ENCODE measurements at regions not wholly inside any gene's neighbourhood (a gene's known extent, or its start where the extent isn't known, plus 50 kb on each side); places are given as distances from the start of the nearest gene placed in this dataset.

- 90 to 92% methylated on average over 6 of the region's 6 CpGs for WGBS, 2 donors
- Histone ChIP-seq H3K36me3 (no peaks in the 10 kb centered on the region), H3K9me3 (peaks cover 0 to 5% (median 0%) of the 10 kb centered on the region in 4 donors), H3K27ac (no peak overlapping the region), H3K27me3 (no peaks in the 10 kb centered on the region), H3K4me3 (no peak overlapping the region), H3K4me1 (peaks cover 0 to 5% (median 0%) of the 10 kb centered on the region in 4 donors)
- no peak for DNase-seq
- intact Hi-C loops (cut with DNase I): no loop called here
- TF ChIP-seq, protein P1, sequence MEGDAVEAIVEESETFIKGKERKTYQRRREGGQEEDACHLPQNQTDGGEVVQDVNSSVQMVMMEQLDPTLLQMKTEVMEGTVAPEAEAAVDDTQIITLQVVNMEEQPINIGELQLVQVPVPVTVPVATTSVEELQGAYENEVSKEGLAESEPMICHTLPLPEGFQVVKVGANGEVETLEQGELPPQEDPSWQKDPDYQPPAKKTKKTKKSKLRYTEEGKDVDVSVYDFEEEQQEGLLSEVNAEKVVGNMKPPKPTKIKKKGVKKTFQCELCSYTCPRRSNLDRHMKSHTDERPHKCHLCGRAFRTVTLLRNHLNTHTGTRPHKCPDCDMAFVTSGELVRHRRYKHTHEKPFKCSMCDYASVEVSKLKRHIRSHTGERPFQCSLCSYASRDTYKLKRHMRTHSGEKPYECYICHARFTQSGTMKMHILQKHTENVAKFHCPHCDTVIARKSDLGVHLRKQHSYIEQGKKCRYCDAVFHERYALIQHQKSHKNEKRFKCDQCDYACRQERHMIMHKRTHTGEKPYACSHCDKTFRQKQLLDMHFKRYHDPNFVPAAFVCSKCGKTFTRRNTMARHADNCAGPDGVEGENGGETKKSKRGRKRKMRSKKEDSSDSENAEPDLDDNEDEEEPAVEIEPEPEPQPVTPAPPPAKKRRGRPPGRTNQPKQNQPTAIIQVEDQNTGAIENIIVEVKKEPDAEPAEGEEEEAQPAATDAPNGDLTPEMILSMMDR (IDR thresholded peaks at IDR 0.05): no peak
- no peak for TF ChIP-seq POLR2A (IDR thresholded peaks at IDR 0.05)
These were observed 181.7 kb upstream of the GDF10 start for GRCh38 chr10:47118326-47118725.

GRCh38 chr10:47121336-47121735 lies 178.7 kb upstream of the GDF10 start:
- Histone ChIP-seq H3K4me3 (no peak overlapping the region), H3K9me3 (peaks cover 0 to 5% (median 0%) of the 10 kb centered on the region in 4 donors), H3K36me3 (no peaks in the 10 kb centered on the region), H3K27ac (no peak overlapping the region), H3K4me1 (no peaks in the 10 kb centered on the region), H3K27me3 (no peaks in the 10 kb centered on the region)
- no peak for DNase-seq
- intact Hi-C loops (cut with DNase I): no loop called here
- WGBS, 2 donors: 77 to 79% methylated on average over 7 of the region's 7 CpGs
- TF ChIP-seq POLR2A (IDR thresholded peaks at IDR 0.05): no peak
- no peak for TF ChIP-seq EP300 (IDR thresholded peaks at IDR 0.05)
- TF ChIP-seq, protein P1 (IDR thresholded peaks at IDR 0.05): no peak
- TF ChIP-seq POLR2AphosphoS5 (IDR thresholded peaks at IDR 0.05): no peak

GRCh38 chr10:47123716-47124288 lies 176.2 kb upstream of the GDF10 start:
- H3K4me3 ChIP-seq: no peak overlapping the region
- peaks cover 0 to 5% (median 0%) of the 10 kb centered on the region in 4 donors for H3K9me3 ChIP-seq
- H3K36me3 ChIP-seq: no peaks in the 10 kb centered on the region
- no peak for DNase-seq
- H3K27ac ChIP-seq: no peak overlapping the region
- no peaks in the 10 kb centered on the region for H3K27me3 ChIP-seq
- TF ChIP-seq, protein P1 (IDR thresholded peaks at IDR 0.05): no peak
- TF ChIP-seq POLR2A (IDR thresholded peaks at IDR 0.05): no peak
- no peak for TF ChIP-seq POLR2AphosphoS5 (IDR thresholded peaks at IDR 0.05)
- TF ChIP-seq EP300 (IDR thresholded peaks at IDR 0.05): no peak
- intact Hi-C loops (cut with DNase I): no loop called here
- no peaks in the 10 kb centered on the region for H3K4me1 ChIP-seq
- 89 to 91% methylated on average over 6 of the region's 6 CpGs for WGBS, 2 donors

DNA sequence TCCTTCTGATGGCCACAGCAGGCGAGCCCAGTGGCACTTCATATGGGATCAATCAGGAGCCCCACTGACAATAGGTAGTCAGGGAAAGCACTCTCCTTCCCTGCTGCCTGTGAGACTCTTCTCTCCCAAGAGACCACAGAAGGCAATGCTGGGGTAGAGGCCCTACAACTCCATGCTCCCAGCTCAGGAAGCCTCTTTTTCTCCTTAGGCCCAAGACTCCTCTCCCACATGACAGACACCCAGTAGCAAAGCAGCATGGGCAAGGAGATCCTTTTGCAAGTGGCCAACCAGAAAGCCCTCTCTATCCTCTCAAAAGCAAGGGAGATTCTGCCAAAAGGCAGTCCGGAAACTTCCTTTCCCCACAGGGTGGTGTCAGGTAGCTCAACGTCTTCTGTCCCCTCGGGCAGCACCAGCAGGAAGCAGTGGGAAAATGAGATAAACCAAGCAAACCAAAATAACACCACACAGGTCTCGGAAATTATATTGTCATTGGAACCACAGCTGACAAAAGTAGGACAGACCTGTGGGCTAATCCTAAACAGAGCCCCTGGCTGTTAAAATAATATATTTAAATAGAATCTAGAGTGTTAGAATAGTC lies 172.7 kb upstream of the GDF10 start:
- TF ChIP-seq, protein P1 (IDR thresholded peaks at IDR 0.05): no peak
- no peak for TF ChIP-seq POLR2AphosphoS5 (IDR thresholded peaks at IDR 0.05)
- TF ChIP-seq POLR2A (IDR thresholded peaks at IDR 0.05): no peak
- TF ChIP-seq EP300 (IDR thresholded peaks at IDR 0.05): no peak

GRCh38 chr10:47130491-47130890 lies 169.5 kb upstream of the GDF10 start:
- no peak overlapping the region for H3K27ac ChIP-seq
- H3K4me3 ChIP-seq: no peak overlapping the region
- no peaks in the 10 kb centered on the region for H3K27me3 ChIP-seq
- DNase-seq: no peak
- intact Hi-C loops (cut with DNase I): no loop called here
- no peaks in the 10 kb centered on the region for H3K9me3 ChIP-seq
- TF ChIP-seq POLR2A (IDR thresholded peaks at IDR 0.05) (no peak), EP300 (IDR thresholded peaks at IDR 0.05) (no peak)
- H3K36me3 ChIP-seq: no peaks in the 10 kb centered on the region
- no peaks in the 10 kb centered on the region for H3K4me1 ChIP-seq

More for the DNA sequence above, 172.7 kb upstream of the GDF10 start:
- intact Hi-C loops (cut with DNase I): no loop called here
- WGBS, 2 donors: 48 to 68% methylated on average over 5 of the region's 5 CpGs
- H3K4me1 ChIP-seq: no peaks in the 10 kb centered on the region
- no peak overlapping the region for H3K4me3 ChIP-seq
- no peaks in the 10 kb centered on the region for H3K27me3 ChIP-seq
- H3K36me3 ChIP-seq: no peaks in the 10 kb centered on the region
- DNase-seq: no peak
- H3K27ac ChIP-seq: no peak overlapping the region
- H3K9me3 ChIP-seq: peaks cover 0 to 3% (median 0%) of the 10 kb centered on the region in 4 donors

All from sigmoid colon (tissue), 6 donors.